A673 (cell line): ENCODE measurements at regions not wholly inside any gene's neighbourhood (a gene's known extent, or its start where the extent isn't known, plus 50 kb on each side); places are given as distances from the start of the nearest gene placed in this dataset.

ENCODE experiments used
- CTCF ChIP-seq: fragments of 300-800, 200-600 bp; sonication (generic); conservative IDR thresholded peaks from 2 replicates; pipeline ENCODE4 v1.5.1; 2017; ENCODE audit warnings: low read depth, mild to moderate bottlenecking, antibody characterized with exemption, low read length, moderate library complexity, mixed read lengths
- EZH2 ChIP-seq: fragments of 200-600 bp; sonication (generic); IDR thresholded peaks from 2 replicates; pipeline ENCODE4 v1.6.1; 2017; ENCODE audit warnings: borderline replicate concordance, low read depth, mild to moderate bottlenecking, mixed read lengths, antibody characterized with exemption, low read length; ENCODE audit not compliant: poor library complexity, severe bottlenecking

- no peak for TF ChIP-seq CTCF
- no peak for TF ChIP-seq EZH2
Observed at GRCh38 chrX:68936126-68936525, 107.3 kb downstream of the EFNB1 start.
